AG09319 (cell line): ENCODE measurements at regions not wholly inside any gene's neighbourhood (a gene's known extent, or its start where the extent isn't known, plus 50 kb on each side); places are given as distances from the start of the nearest gene placed in this dataset.

Experiments used
- DNase-seq: peaks from one replicate; pipeline ENCODE4 v3.0.0-alpha.2; 2010; ENCODE audit warnings: low read depth; ENCODE audit errors: extremely low read depth
- CTCF ChIP-seq: IDR thresholded peaks from 2 replicates; pipeline ENCODE4 v1.5.1; 2011; ENCODE audit warnings: low read depth, mild to moderate bottlenecking, inconsistent platforms, low read length, moderate library complexity

- no peak for TF ChIP-seq CTCF
- no peak for DNase-seq
Observed at GRCh38 chr2:144161061-144161460, 358.9 kb downstream of the ZEB2 start.

GRCh38 chr2:144159240-144159639, 360.7 kb downstream of the ZEB2 start:
- DNase-seq: no peak
- TF ChIP-seq CTCF: no peak

GRCh38 chr2:144158096-144158495, 361.8 kb downstream of the ZEB2 start:
- TF ChIP-seq CTCF: no peak
- no peak for DNase-seq

- TF ChIP-seq CTCF: no peak
- DNase-seq: no peak
Observed at GRCh38 chr2:144156736-144157640, 362.9 kb downstream of the ZEB2 start.

GRCh38 chr2:144154205-144154604, 365.7 kb downstream of the ZEB2 start:
- TF ChIP-seq CTCF: no peak
- no peak for DNase-seq

GRCh38 chr2:144152817-144153271, 367.1 kb downstream of the ZEB2 start:
- TF ChIP-seq CTCF: no peak
- DNase-seq: no peak

- no peak for DNase-seq
- TF ChIP-seq CTCF: no peak
Observed at GRCh38 chr2:144151851-144152250, 368.1 kb downstream of the ZEB2 start.
